Epithelial cell of esophagus (primary cell): ENCODE measurements at regions not wholly inside any gene's neighbourhood (a gene's known extent, or its start where the extent isn't known, plus 50 kb on each side); places are given as distances from the start of the nearest gene placed in this dataset.

Experiments used
- DNase-seq: peaks from one replicate; pipeline ENCODE4 v3.0.0; 2010; ENCODE audit warnings: low read depth
- H3K4me3 ChIP-seq: 2 replicates; pipeline ENCODE4 v1.5.1; 2011; ENCODE audit warnings: mild to moderate bottlenecking, low read length, control low read depth
- CTCF ChIP-seq: IDR thresholded peaks from 2 replicates; pipeline ENCODE4 v1.5.1; 2011; ENCODE audit warnings: low read depth, mild to moderate bottlenecking, low read length, control low read depth, inconsistent platforms; ENCODE audit not compliant: insufficient read depth; ENCODE audit errors: missing control alignments

GRCh38 chr15:25179673-25180511 lies 225.1 kb downstream of the SNRPN start:
- TF ChIP-seq CTCF: no peak
- DNase-seq: no peak
- H3K4me3 ChIP-seq: no peak overlapping the region

GRCh38 chr15:25180606-25181292 lies 226.0 kb downstream of the SNRPN start:
- DNase-seq: no peak
- H3K4me3 ChIP-seq: no peak overlapping the region
- TF ChIP-seq CTCF: no peak

GRCh38 chr15:25181293-25182097 lies 226.7 kb downstream of the SNRPN start:
- no peak overlapping the region for H3K4me3 ChIP-seq
- no peak for DNase-seq
- TF ChIP-seq CTCF: no peak

- no peak for TF ChIP-seq CTCF
Observed at GRCh38 chr15:25182098-25182478, 227.3 kb downstream of the SNRPN start.

GRCh38 chr15:25182736-25183445 lies 228.1 kb downstream of the SNRPN start:
- no peak for DNase-seq
- no peak overlapping the region for H3K4me3 ChIP-seq
- TF ChIP-seq CTCF: no peak

More at GRCh38 chr15:25182098-25182478, 227.3 kb downstream of the SNRPN start:
- DNase-seq: no peak
- no peak overlapping the region for H3K4me3 ChIP-seq

GRCh38 chr15:25183581-25184251 lies 228.9 kb downstream of the SNRPN start:
- DNase-seq: no peak

More at GRCh38 chr15:25183581-25184251, 228.9 kb downstream of the SNRPN start:
- TF ChIP-seq CTCF: no peak
- H3K4me3 ChIP-seq: no peak overlapping the region
